DOHH2 (cell line): ENCODE measurements at regions not wholly inside any gene's neighbourhood (a gene's known extent, or its start where the extent isn't known, plus 50 kb on each side); places are given as distances from the start of the nearest gene placed in this dataset.

Source experiments
- EZH2phosphoT487 ChIP-seq: fragments of 200-600 bp; sonication (generic); IDR thresholded peaks from 2 replicates; pipeline ENCODE4 v1.6.1; 2017; ENCODE audit warnings: borderline replicate concordance, mild to moderate bottlenecking, antibody characterized with exemption, low read length, moderate library complexity, mixed read lengths
- TF ChIP-seq, protein P1 (sequence below): fragments of 200-600 bp; sonication (generic); IDR thresholded peaks from one replicate; pipeline ENCODE4 v1.5.1; 2014; ENCODE audit warnings: antibody characterized with exemption, mild to moderate bottlenecking, low read depth, low read length; ENCODE audit not compliant: poor library complexity, severe bottlenecking

DNA sequence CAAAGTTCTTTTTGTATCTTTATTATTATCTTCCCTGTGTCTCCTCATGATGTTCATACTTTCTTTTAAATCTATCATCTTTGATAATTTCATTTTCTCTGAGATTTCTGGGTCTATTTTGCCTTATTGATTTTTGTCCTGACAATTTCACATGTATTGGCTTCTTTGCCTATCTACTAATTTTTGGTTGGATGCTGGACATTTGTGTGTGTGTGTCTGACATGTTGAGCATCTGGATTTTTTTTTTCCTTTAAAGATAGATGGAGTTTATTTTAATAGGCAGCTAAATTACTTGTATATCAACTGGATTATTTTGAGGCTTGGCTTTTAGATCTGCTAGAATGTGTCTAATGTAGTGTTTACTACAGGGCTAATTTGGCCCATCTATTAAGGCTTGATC, 178.0 kb upstream of the MOCS2 start:
- TF ChIP-seq, protein P1, sequence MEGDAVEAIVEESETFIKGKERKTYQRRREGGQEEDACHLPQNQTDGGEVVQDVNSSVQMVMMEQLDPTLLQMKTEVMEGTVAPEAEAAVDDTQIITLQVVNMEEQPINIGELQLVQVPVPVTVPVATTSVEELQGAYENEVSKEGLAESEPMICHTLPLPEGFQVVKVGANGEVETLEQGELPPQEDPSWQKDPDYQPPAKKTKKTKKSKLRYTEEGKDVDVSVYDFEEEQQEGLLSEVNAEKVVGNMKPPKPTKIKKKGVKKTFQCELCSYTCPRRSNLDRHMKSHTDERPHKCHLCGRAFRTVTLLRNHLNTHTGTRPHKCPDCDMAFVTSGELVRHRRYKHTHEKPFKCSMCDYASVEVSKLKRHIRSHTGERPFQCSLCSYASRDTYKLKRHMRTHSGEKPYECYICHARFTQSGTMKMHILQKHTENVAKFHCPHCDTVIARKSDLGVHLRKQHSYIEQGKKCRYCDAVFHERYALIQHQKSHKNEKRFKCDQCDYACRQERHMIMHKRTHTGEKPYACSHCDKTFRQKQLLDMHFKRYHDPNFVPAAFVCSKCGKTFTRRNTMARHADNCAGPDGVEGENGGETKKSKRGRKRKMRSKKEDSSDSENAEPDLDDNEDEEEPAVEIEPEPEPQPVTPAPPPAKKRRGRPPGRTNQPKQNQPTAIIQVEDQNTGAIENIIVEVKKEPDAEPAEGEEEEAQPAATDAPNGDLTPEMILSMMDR: no peak
- TF ChIP-seq EZH2phosphoT487: no peak
